ENCODE measurements at regions not wholly inside any gene's neighbourhood (a gene's known extent, or its start where the extent isn't known, plus 50 kb on each side); places are given as distances from the start of the nearest gene placed in this dataset.

DNA sequence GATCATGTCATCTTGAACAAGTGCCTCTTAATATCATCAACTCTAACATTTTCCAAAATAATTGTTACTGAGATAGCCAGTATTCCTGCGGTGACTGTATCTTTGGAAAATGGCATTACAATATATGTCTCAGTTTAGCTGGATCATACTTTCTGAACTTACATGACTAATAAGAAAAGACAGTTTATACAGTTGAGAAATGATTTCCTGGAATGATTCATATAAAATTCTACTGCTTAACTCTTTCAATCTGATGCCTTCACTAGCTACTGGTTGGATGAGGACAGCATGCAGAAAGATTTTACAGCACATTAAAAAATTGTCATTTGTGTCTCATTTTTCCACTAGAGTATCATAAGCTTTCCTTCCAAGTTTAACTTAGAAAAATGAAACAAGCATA lies 302.1 kb downstream of the PCDH17 start:
- no peak for TF ChIP-seq EP300 (IDR thresholded peaks at IDR 0.05)
- TF ChIP-seq, protein P1, sequence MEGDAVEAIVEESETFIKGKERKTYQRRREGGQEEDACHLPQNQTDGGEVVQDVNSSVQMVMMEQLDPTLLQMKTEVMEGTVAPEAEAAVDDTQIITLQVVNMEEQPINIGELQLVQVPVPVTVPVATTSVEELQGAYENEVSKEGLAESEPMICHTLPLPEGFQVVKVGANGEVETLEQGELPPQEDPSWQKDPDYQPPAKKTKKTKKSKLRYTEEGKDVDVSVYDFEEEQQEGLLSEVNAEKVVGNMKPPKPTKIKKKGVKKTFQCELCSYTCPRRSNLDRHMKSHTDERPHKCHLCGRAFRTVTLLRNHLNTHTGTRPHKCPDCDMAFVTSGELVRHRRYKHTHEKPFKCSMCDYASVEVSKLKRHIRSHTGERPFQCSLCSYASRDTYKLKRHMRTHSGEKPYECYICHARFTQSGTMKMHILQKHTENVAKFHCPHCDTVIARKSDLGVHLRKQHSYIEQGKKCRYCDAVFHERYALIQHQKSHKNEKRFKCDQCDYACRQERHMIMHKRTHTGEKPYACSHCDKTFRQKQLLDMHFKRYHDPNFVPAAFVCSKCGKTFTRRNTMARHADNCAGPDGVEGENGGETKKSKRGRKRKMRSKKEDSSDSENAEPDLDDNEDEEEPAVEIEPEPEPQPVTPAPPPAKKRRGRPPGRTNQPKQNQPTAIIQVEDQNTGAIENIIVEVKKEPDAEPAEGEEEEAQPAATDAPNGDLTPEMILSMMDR (IDR thresholded peaks at IDR 0.05): no peak
- no peak for TF ChIP-seq POLR2A (IDR thresholded peaks at IDR 0.05)
- H3K4me3 ChIP-seq: no peak overlapping the region
- H3K4me1 ChIP-seq (ENCODE audit: insufficient read depth): no peaks in the 10 kb centered on the region
- intact Hi-C loops (cut with DNase I): no loop called here
- DNase-seq: no peak
- H3K36me3 ChIP-seq: no peaks in the 10 kb centered on the region
- 94 to 98% (median 97%) methylated on average over 1 of the region's 1 CpG for WGBS, 3 donors
- H3K27ac ChIP-seq: no peak overlapping the region
- H3K27me3 ChIP-seq: no peaks in the 10 kb centered on the region
- H3K9me3 ChIP-seq: no peaks in the 10 kb centered on the region

DNA sequence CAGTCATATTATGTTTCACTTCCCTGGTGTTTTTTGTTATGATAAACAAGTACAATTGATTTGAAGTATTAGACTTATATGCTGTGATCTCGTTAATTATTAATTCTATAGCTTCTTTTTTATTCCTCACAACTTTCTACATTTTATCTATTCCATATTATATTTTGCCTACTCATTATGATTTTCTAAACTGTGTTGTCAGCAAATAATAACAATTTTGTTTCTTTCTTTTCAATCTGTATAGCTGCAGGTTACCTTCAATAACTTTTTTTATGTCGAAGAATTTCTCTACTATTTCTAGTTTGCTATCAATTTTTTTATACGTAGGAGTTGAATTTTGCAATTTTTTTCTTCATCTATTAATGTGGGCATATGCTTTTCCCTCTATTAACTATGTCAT lies 304.4 kb downstream of the PCDH17 start:
- intact Hi-C loops (cut with DNase I): no loop called here
- DNase-seq: no peak
- WGBS, 3 donors: 51 to 76% (median 68%) methylated on average over 3 of the region's 3 CpGs
- Histone ChIP-seq H3K27ac (no peak overlapping the region), H3K9me3 (no peaks in the 10 kb centered on the region), H3K4me3 (no peak overlapping the region), H3K4me1 (ENCODE audit: insufficient read depth) (no peaks in the 10 kb centered on the region), H3K27me3 (no peaks in the 10 kb centered on the region), H3K36me3 (no peaks in the 10 kb centered on the region)
- no peak for TF ChIP-seq EP300 (IDR thresholded peaks at IDR 0.05)
- TF ChIP-seq, protein P1 (IDR thresholded peaks at IDR 0.05): no peak
- no peak for TF ChIP-seq POLR2A (IDR thresholded peaks at IDR 0.05)

DNA sequence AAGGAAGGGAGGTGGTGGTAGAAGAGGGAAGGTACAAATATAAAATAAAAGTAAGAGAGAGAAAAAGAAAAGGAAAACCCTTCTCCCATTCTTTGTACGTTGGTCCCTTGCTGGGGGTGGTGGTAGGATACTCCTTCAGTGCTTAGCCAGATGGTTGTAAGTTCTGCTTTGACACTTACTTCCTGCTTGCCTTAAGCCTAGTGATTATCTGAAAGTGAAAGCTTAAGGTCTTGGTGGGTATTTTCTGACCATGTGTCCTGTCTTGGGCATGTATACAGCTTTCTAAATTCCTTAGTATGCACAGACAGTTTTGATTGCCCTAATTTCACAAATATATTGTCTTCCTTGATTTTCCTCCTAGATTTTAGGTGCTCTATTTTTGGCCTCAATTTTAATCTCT lies 314.8 kb downstream of the PCDH17 start:
- intact Hi-C loops (cut with DNase I): no loop called here
- Histone ChIP-seq H3K27ac (no peak overlapping the region), H3K36me3 (no peaks in the 10 kb centered on the region), H3K27me3 (no peaks in the 10 kb centered on the region), H3K9me3 (no peaks in the 10 kb centered on the region), H3K4me1 (ENCODE audit: insufficient read depth) (no peaks in the 10 kb centered on the region), H3K4me3 (no peak overlapping the region)
- TF ChIP-seq EP300 (IDR thresholded peaks at IDR 0.05): no peak
- TF ChIP-seq, protein P1 (IDR thresholded peaks at IDR 0.05): no peak
- no peak for TF ChIP-seq POLR2A (IDR thresholded peaks at IDR 0.05)
- DNase-seq: no peak
- 48 to 50% (median 50%) methylated on average over 1 of the region's 1 CpG for WGBS, 3 donors

DNA sequence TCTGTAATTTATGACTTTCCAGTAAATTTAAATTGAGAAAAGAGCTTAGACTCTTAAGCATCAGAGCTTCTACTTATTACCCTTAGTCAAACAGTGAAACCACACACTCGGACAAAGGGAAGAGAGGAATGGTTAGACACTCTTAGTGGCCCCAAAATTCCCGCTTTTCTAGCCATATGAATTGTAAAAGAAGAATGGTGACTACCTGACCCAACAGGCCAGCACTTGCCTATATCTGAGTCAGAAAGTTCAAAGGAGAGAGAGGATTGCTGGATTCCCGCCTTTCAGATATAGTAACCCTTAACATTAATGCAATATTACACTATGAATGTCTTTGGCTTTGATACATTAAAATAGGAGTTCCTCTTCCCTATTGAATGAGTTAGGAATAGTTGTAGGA lies 317.3 kb downstream of the PCDH17 start:
- 73 to 86% (median 75%) methylated on average over 3 of the region's 3 CpGs for whole genome bisulfite sequencing, 3 donors
- H3K27me3 ChIP-seq: no peaks in the 10 kb centered on the region
- TF ChIP-seq, protein P1 (IDR thresholded peaks at IDR 0.05): no peak
- TF ChIP-seq POLR2A (IDR thresholded peaks at IDR 0.05): no peak
- TF ChIP-seq EP300 (IDR thresholded peaks at IDR 0.05): no peak
- H3K4me1 ChIP-seq (ENCODE audit: insufficient read depth): no peaks in the 10 kb centered on the region
- no peaks in the 10 kb centered on the region for H3K9me3 ChIP-seq
- H3K27ac ChIP-seq: no peak overlapping the region
- no peak overlapping the region for H3K4me3 ChIP-seq
- no peaks in the 10 kb centered on the region for H3K36me3 ChIP-seq
- intact Hi-C loops (cut with DNase I): no loop called here
- no peak for DNase-seq

DNA sequence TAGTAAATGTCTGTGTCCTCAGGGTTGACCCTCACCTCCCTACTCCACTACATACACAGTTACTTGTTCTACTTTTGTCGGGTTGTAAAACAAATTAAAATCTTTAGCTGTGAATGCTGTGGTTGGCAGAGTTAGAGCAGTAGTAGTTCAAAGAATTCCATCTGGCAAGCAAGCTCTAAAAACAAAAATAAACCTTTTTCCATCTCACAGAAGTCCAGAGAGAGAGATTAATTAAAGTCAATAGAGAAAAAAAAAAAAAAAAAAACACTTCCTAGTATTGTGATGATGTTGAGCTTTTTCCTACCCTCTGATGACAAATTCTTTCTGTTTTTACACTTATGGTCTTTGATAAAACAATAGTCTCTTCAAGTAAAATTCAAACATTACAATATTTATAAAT lies 338.4 kb downstream of the PCDH17 start:
- no peaks in the 10 kb centered on the region for H3K27me3 ChIP-seq
- no peak overlapping the region for H3K4me3 ChIP-seq
- no peaks in the 10 kb centered on the region for H3K36me3 ChIP-seq
- H3K9me3 ChIP-seq: no peaks in the 10 kb centered on the region
- intact Hi-C loops (cut with DNase I): no loop called here
- no peaks in the 10 kb centered on the region for H3K4me1 ChIP-seq (ENCODE audit: insufficient read depth)
- 2 to 3% (median 3%) methylated on average over 1 of the region's 1 CpG for WGBS, 3 donors
- no peak overlapping the region for H3K27ac ChIP-seq
- TF ChIP-seq EP300 (IDR thresholded peaks at IDR 0.05) (no peak), POLR2A (IDR thresholded peaks at IDR 0.05) (no peak)
- TF ChIP-seq, protein P1 (IDR thresholded peaks at IDR 0.05): no peak
- DNase-seq: no peak
